GM18867 (cell line): ENCODE measurements at regions not wholly inside any gene's neighbourhood (a gene's known extent, or its start where the extent isn't known, plus 50 kb on each side); places are given as distances from the start of the nearest gene placed in this dataset.

Experiments used
- ATAC-seq: cut with Tn5 transposase; IDR thresholded peaks from one replicate; pipeline ENCODE4 v1.9.1; 2021; ENCODE audit warnings: mild to moderate bottlenecking, moderate library complexity; ENCODE audit not compliant: unreplicated experiment

- no peak for ATAC-seq
These were observed 169.7 kb upstream of the RAB4A start for GRCh38 chr1:229101011-229101871.

- no peak for ATAC-seq
These were observed 168.0 kb upstream of the RAB4A start for GRCh38 chr1:229102741-229103391.

GRCh38 chr1:229104654-229105053, 166.3 kb upstream of the RAB4A start:
- no peak for ATAC-seq

GRCh38 chr1:229105109-229105508, 165.8 kb upstream of the RAB4A start:
- ATAC-seq = no peak

- ATAC-seq = no peak
These were observed 164.9 kb upstream of the RAB4A start for GRCh38 chr1:229105822-229106525.

GRCh38 chr1:229106526-229107125, 164.3 kb upstream of the RAB4A start:
- ATAC-seq = no peak

GRCh38 chr1:229107304-229107815, 163.6 kb upstream of the RAB4A start:
- no peak for ATAC-seq

- no peak for ATAC-seq
These were observed 162.9 kb upstream of the RAB4A start for GRCh38 chr1:229107972-229108371.

GRCh38 chr1:229108598-229109201, 162.2 kb upstream of the RAB4A start:
- no peak for ATAC-seq

GRCh38 chr1:229109320-229109761, 161.6 kb upstream of the RAB4A start:
- ATAC-seq = no peak

- no peak for ATAC-seq
These were observed 159.9 kb upstream of the RAB4A start for GRCh38 chr1:229110986-229111385.

- no peak for ATAC-seq
These were observed 159.1 kb upstream of the RAB4A start for GRCh38 chr1:229111703-229112319.

GRCh38 chr1:229112832-229113548, 157.9 kb upstream of the RAB4A start:
- no peak for ATAC-seq

GRCh38 chr1:229114315-229114714, 156.6 kb upstream of the RAB4A start:
- no peak for ATAC-seq

GRCh38 chr1:229114850-229115365, 156.0 kb upstream of the RAB4A start:
- ATAC-seq = no peak

GRCh38 chr1:229116114-229116513, 154.8 kb upstream of the RAB4A start:
- no peak for ATAC-seq

- ATAC-seq = no peak
These were observed 153.1 kb upstream of the RAB4A start for GRCh38 chr1:229117664-229118300.

GRCh38 chr1:229118477-229119061, 152.3 kb upstream of the RAB4A start:
- no peak for ATAC-seq
